HG03066 (cell line): ENCODE measurements at regions not wholly inside any gene's neighbourhood (a gene's known extent, or its start where the extent isn't known, plus 50 kb on each side); places are given as distances from the start of the nearest gene placed in this dataset.
"Not testable (repeated sequence)": the region's sequence is repeated elsewhere in the genome, so short reads cannot be mapped to it uniquely, and the experiment has no call there.

ENCODE experiments used
- ATAC-seq: cut with Tn5 transposase; IDR thresholded peaks from one replicate; pipeline ENCODE4 v1.9.1; 2021; ENCODE audit warnings: low read depth; ENCODE audit not compliant: unreplicated experiment

DNA sequence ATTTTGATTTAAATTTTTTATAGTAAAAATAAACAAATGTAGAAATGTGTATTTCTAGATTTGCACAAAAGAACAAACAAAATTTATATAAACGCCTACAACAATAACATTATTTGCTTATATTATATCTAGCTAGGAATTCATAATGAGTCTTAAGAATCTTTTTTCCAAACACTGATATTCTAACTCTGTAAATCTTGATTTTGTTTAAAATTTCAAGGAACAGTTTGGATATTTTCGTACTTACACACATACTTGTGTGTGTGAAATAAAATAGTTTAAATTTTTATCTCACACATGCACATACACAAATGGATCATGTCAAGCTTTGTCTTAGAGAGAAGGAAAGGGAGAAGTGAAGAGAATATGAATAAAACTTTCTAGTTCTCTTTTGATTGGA, 868.1 kb downstream of the LTN1 start:
- no peak for ATAC-seq

DNA sequence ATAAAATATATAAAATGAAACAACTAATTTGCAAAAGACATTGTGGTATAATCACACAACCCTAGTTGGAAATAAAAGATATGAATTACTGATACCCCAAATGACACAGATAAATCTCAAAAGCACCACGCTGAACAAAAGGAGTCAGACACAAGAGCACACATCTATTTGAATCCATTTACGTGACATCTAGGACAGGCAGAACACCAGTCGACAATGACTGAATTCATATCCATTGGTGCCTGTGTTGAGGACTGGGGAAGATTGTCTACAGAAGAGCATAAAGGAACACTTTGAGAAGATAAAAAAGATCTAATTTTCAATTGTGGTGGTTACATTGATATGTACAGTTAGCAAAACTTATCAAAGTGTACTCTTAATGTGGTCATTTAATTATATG, 874.1 kb downstream of the LTN1 start:
- ATAC-seq = no peak

DNA sequence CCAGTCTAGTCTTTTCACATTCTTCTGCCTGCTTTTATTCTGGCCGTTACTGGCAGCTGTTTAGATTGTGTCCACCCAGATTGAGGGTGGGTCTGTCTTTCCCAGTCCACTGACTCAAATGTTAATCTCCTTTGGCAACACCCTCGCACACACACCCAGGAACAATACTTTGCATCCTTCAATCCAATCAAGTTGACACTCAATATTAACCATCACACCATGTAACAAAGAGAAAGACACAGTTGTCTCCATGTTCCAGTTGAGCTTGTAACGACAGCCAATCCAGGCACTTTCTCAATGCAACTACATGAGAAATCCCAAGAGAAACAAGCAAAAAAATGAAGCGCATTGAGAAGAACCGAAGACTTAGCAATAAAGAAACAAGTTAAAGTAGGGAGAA, 877.7 kb downstream of the LTN1 start:
- not testable (repeated sequence) for ATAC-seq

DNA sequence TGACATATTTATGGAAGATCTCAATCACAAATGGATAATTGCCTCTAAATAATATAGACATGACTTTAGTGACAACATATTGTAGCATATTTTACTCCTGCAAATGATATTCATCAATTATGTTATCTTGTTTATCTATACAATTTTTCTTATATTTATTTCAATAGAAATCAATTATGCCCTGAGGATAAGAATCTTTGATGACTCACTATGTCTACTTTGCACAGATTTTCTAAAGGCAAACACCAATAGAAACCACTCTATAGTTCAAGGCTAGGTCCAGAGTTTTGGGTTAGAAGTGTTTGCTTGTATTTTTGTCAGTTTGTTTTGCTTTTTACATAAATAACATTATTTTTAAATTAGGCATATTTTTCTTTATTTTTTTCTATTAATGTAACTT, 879.0 kb downstream of the LTN1 start:
- no peak for ATAC-seq

DNA sequence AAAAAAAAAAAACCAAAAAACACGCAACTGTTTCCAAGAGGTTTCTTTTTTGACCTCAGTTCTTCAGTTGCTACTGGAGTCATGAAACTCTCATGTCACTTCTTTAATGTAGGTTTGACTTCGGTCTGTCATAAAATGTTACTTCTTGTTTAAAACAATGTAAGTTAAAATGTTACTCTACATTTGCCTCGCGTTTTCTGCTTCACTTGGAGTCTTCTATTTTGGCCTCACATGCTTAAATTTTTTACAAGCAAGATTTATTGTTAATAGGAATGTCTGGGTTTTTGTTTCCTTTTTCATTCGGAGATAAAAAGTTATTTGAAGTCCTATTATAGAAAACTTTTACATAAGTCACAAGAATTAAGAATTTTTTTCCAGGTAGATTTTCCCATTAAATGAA, 880.2 kb downstream of the LTN1 start:
- ATAC-seq = no peak

DNA sequence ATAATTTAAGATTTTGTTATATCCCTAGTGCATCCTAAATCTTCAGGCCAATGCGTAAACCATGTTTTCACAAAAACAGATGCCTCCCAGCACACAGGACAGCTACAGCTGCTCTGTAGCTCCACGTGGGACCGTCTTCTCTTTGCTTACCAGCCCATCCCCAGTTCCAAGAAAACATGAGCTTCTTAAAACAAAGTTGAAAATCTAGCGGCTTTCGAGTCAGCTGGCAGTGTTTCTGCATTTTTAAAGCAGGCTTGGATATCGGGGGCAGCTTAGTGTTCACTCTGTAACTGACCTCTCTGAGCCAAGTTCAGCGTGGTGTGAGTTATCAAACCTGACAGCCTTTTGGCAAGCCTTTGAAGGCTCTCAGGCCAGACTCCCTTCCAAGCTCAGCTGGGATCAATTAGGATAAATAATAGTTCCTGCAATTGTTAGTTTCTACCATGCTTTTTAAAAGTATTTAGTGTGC, 881.5 kb downstream of the LTN1 start:
- no peak for ATAC-seq

DNA sequence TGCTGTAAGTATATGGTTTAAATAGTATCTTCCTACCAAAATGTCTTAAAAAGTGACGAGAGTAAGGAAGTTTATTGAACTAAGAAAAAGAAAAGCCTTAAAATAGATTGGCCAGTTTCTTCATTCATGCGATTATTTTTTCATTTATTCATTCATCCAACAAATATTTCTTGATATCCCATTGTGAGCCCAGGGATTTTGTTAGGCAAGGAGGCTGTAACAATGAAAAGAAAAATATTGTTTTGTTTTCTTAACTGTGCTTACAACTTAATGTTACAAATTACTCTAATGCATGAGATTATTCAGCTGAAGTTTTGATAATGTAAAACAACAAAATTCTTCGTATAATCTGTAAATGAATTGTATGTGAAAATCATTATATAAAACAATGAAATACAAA, 882.0 kb downstream of the LTN1 start:
- no peak for ATAC-seq

DNA sequence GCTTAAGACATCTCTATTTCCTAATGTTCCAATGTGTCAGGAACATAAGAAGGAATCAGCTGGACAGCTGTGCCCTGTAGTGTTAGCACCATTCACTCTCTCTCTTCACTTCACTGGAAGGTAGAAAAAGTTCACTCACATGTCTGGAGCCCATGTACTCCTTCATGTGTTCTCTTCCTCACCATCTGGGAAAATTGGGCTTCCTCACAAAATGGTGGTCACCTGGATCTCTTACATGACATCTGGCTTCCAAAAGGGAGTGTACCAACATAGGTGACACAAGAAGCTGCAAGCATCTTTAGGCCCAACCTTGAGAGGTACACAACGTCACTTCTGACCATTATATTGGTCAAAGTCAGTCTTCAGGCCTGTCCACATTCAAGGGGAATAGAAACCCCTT, 882.6 kb downstream of the LTN1 start:
- ATAC-seq = no peak

DNA sequence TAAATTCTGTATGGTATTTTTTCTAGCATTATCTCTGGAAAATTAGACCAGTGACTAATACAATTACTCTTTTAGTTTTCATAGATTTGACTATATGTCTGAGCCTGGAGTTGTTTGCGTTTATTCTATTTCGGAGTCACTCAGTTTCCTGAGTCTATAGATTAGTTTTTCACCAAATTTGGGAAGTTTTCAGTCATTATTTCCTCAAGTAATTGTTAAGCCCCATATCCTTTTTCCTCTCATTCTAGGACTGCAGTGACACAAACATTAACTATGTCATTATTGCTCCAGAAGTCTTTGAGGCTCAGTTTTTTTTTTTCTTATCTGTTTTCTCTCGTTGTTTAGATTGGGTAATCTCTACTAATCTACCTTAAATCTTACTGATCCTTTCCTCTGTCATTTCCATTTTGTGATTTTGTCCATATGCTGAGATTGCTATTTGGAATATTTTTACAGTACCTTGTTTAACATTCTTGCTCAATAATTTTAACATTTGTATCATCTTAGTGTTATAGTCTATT, 886.2 kb downstream of the LTN1 start:
- no peak for ATAC-seq

DNA sequence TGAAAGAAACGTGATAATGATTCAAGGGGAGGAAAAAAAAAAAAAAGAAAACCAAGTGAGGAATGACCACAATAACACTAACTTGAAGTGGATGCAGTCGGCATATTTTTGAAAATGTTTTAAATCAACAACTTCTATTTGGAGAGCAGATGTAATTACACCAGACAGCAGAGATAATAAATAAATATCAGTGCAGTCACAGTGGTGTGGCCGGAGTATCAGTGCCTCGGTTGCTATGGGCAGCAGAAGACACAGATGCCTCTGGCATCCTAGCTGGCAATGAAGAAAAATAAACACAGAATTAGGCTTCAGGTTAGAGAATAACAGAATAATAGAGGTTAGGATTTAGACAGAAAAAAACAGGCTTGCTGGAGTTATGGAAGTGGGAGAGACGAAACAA, 888.3 kb downstream of the LTN1 start:
- no peak for ATAC-seq

DNA sequence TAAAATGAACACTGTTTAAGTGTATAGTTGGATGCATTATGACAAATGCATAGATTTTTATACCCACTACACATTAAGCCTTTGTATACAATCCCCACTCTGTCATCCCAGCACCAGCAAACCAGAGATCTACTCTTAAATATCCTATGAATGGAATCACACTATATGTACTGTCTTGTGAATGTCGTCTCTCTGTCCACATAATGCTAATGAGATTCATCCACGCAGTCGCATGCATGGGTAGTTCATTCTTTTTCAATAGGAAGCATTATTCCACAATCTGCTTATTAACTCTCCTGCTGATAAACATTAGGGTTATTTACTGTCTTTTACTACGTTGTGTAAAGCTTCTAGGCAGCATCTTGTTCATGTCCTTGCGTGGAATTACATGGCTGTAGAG, 892.3 kb downstream of the LTN1 start:
- no peak for ATAC-seq

DNA sequence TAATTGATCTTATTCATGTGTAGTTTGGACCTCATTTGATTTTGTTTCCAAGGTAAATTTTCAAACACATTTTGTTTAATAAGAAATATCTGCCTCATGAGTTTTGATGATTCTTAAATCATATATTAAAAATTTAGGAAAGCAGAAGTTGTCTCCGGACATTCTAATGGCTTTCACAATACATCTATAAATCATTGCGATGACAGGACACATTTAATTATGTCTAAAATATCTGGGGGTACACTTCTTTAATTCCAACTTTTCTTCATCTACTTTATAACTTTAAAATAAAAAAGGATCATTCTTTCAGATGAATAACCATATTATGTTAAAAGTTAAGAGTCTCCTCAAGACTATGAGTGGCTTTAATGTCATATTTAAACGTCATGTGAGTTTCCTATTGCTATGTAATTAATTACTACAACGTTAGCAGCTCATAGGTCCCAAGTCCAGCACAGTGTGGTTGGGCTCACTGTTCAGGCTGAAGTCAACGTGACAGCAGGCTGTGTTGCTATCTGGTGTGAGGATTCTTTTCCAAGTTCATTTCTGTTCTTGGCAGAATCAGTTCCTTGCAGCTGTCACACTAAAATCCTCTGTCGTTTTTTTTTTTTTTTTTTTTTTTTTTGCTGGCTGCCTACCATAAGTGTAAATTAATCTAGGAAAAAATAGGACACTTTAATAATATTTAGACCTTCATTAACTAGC, 893.5 kb downstream of the LTN1 start:
- no peak for ATAC-seq

DNA sequence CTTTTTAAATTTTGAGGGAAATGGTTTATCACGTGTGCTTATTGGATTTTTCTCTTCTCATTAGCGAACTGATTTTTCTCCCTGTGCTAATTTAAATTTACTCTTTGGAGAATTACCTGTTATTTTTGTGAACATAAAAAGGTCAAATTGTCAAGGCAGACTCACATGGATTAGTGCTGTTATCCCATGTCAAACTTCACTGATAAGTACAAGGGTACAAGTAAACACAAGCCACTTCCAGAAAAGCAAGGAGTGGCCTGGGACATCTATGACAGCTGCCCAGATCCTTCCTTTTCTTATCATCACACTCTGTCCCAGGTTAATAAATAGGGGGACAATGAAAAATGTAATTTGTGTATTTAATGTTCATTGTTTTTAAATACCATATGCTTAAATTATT, 901.2 kb downstream of the LTN1 start:
- no peak for ATAC-seq

DNA sequence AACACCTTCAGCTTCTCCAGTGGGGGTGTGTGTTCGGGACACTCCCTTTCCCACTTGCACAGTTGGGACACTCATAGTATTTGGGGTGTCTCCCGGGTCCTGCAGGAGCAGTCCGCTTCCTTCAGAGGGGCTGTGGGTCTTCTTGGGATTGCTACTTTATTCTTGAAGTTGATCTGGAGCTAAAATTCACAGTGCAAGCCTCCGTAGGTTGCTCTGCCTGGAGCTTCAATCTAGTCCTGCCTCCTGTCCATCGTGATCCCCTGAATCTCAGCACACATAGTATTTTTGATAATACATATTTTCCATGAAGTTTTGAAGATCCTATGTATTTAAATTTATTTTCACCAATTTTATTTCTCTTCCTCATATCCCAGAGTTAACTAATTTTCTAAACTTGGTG, 902.1 kb downstream of the LTN1 start:
- no peak for ATAC-seq

DNA sequence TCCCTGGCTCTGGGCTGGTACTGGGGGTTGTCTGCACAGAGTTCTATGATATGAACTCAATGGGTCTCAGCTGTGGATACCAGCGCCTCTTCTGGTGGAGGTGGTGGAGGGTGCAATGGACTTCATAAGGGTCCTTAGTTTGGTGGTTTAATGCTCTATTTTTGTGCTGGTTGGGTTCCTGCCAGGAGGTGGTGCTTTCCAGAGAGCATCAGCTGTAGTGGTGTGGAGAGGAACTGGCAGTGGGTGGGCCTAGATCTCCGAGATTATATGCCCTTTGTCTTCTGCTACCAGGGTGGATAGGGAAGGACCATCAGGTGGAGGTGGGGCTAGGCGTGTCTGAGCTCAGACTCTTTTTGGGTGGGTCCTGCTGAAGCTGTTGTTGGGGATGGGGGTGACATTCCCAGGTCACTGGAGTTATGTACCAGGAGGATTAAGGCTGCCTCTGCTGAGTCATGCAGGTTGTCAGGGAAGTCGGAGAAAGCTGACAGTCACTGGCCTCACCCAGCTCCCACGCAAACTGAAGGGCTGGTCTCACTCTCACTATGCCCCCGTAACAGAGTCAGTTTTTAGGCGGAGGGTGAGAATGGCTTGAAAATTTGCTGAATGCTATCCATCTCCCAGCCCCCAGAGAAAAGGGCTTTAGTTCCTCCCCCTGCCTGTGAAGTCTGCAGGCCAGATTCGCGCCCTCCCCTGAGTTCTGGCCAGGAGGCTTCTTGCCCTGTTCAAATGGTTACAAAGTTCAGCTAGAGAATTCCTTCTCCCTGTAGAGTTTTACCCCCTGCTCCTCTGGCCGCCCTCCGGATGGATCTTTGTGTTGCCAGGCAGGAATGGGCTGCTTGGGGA, 902.9 kb downstream of the LTN1 start:
- ATAC-seq = no peak

DNA sequence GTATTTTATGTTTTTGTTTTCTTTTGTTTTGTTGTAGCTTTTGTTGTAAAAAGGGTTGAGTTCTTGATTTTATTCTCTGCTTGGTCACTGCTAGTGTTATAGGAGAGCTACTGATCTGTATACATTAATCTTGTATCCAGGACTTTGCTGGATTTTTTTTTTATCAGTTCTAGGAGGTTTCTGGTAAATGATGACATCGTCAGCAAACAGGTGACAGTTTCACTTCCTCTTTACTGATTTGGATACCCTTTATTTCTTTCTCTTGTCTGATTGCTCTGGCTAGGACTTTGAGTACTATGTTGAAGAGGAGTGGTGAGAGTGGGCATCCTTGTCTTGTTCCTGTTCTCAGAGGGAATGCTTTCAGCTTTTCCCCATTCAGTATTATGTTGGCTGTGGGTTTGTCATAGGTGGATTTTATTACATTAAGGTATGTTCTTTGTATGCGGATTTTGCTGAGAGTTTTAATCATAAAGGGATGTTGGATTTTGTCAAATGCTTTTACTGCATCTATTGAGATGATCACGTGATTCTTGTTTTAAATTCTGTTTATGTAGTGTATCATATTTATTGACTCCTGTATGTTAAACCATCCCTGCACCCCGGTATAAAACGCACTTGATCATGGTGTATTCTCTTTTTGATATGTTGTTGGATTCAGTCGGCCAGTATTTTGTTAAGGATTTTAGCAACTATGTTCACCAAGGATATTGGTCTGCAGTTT, 905.7 kb downstream of the LTN1 start:
- no peak for ATAC-seq

DNA sequence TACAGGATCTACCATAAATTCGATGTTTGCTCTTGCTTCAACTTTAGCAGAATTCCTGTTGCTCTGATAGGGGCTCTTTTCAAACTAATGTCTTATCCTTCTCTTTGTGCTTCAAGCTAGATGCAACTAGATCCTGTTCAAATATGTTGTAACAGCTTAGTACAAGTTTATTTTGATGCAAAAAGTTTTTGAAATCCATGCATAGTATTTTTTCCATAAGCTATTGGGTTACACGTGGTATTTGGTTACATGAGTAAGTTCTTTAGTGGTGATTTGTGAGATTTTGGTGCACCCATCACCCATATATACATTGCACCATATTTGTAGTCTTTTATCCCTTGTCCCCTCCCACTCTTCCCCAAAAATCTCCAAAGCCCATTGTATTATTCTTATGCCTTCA, 907.7 kb downstream of the LTN1 start:
- ATAC-seq = no peak

DNA sequence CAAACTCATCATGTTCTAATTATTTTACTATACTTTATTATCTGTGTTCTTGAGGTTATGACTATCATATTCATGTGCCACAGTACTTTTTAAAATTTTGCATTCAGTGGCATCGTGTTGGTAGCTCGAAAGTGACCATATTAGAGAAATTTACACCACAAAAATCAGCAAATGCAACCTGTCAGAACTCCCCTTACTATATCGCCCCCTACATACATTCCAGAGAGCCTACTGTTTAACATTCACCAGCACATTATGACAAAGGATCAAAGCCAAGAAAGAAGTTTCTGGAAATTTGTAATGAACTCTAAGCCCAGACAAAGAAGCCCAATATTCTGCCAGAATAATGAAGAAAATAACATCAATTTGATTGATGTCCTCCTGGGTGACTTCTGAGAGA, 909.3 kb downstream of the LTN1 start:
- ATAC-seq = no peak

DNA sequence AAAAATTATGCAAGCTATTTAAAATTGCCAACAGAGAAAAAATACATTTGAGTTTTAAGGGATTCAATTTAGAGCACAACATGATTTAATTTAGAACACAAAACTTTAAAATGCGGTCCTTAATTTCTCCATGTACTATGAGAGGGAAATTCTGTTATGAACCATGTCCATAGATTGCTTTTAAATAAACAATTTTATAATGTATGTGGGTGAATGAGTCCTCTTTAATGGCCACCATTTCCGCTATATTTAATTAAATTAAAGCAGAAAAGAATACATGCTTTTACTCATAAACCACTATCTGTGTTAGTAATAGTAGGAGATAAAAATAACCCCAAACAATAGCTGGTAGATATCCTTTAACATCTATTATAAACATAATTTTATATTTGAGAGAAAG, 914.6 kb downstream of the LTN1 start:
- ATAC-seq = no peak

DNA sequence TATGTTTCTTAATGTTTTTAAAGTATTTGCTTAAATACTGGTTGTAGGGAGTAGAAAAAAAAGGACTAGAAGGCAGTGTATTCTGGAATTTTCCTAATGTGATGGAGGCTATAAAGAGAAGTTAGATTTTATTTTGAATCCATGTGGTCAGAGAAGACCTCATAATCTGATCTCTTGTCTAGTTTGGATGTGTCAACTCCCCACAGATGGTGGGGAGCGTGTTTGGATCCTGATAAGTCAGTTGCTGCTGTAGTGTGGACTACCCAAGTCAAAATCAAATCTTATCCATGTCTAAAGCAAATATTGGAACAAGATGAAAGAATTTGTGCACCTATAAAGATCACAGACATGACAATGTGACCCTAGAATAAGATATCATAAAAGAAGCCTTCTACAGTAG, 918.0 kb downstream of the LTN1 start:
- ATAC-seq = no peak

DNA sequence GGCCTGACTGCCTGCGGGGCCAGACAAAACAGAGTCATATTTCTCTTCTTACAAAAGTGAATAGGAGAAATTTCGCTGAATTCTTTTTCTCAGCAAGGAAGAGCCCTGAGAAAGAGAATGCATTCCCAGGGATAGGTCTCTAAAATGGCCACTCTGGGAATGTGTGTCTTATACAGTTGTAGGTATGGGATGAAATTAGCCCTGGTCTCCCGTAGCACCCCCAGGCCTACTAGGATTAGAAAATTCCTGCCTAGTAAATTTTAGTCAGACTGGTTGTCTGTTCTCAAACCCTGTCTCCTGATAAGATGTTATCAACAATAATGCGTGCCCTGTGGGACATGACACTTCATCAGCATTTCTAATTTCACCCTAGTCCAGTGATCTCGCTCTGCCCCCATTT, 920.1 kb downstream of the LTN1 start:
- no peak for ATAC-seq
